A549 (cell line): ENCODE measurements at regions not wholly inside any gene's neighbourhood (a gene's known extent, or its start where the extent isn't known, plus 50 kb on each side); places are given as distances from the start of the nearest gene placed in this dataset.

Experiments
- CBX2 ChIP-seq: fragments of 200-600 bp; sonication (generic); IDR thresholded peaks from 2 replicates; pipeline ENCODE4 v1.6.1; 2016; ENCODE audit warnings: low read depth, mild to moderate bottlenecking, borderline replicate concordance
- CEBPB ChIP-seq, 2 experiments: fragments of >200 bp in 1 of 2; sonication (Bioruptor Twin) in 1 of 2; formaldehyde crosslinking in 1 of 2; IDR thresholded peaks; 2 replicates each; pipeline ENCODE4 v1.6.1; 2012 to 2016
- EP300 ChIP-seq, 2 experiments: fragments of >200 bp; sonication (Bioruptor Twin); formaldehyde crosslinking; IDR thresholded peaks; 2 replicates in 1 of 2; 3 replicates in 1 of 2; pipeline ENCODE4 v1.6.1; 2016 to 2017
- FOSL2 ChIP-seq, 2 experiments: fragments of 450-650 bp in 1 of 2; fragments of >200 bp in 1 of 2; sonication (Bioruptor Twin) in 1 of 2; formaldehyde crosslinking; IDR thresholded peaks; 2 replicates each; pipeline versions ENCODE4 v1.5.0 to v1.6.1; 2016 to 2020; ENCODE audit warnings: mild to moderate bottlenecking in 1 of 2, moderate library complexity in 1 of 2
- FOXS1 ChIP-seq: fragments of 250-450 bp; sonication (Bioruptor Pico); IDR thresholded peaks from 2 replicates; pipeline ENCODE4 v1.5.0; 2020; ENCODE audit warnings: mild to moderate bottlenecking, moderate library complexity
- JUN ChIP-seq, 2 experiments: fragments of >200 bp; sonication (Bioruptor Twin); formaldehyde crosslinking; IDR thresholded peaks; 2 replicates in 1 of 2; 3 replicates in 1 of 2; pipeline ENCODE4 v1.6.1; 2016 to 2017
- KDM1A ChIP-seq: fragments of 200-600 bp; sonication (generic); IDR thresholded peaks from 2 replicates; pipeline ENCODE4 v1.6.1; 2016; ENCODE audit warnings: low read depth, mild to moderate bottlenecking
- KDM5A ChIP-seq: fragments of 200-600 bp; sonication (generic); IDR thresholded peaks from 2 replicates; pipeline ENCODE4 v1.6.1; 2016; ENCODE audit warnings: antibody characterized with exemption, mild to moderate bottlenecking
- POLR2A ChIP-seq: IDR thresholded peaks from 2 replicates; pipeline ENCODE4 v1.6.1; 2012; ENCODE audit warnings: mild to moderate bottlenecking, low read length
- SMC3 ChIP-seq: fragments of >200 bp; sonication (Bioruptor Twin); formaldehyde crosslinking; IDR thresholded peaks from 3 replicates; pipeline ENCODE4 v1.6.1; 2018; ENCODE audit warnings: inconsistent platforms
- USF2 ChIP-seq: fragments of 450-650 bp; IDR thresholded peaks from 2 replicates; pipeline ENCODE4 v1.6.1; 2014; ENCODE audit warnings: antibody characterized with exemption
- TF ChIP-seq, protein P1 (sequence below): fragments of >200 bp; sonication (Bioruptor Twin); formaldehyde crosslinking; IDR thresholded peaks from 3 replicates; pipeline ENCODE4 v1.5.1; 2016
- TF ChIP-seq, protein P2 (sequence below): fragments of >200 bp; sonication (Bioruptor Twin); formaldehyde crosslinking; IDR thresholded peaks from 3 replicates; pipeline ENCODE4 v1.6.1; 2016

DNA sequence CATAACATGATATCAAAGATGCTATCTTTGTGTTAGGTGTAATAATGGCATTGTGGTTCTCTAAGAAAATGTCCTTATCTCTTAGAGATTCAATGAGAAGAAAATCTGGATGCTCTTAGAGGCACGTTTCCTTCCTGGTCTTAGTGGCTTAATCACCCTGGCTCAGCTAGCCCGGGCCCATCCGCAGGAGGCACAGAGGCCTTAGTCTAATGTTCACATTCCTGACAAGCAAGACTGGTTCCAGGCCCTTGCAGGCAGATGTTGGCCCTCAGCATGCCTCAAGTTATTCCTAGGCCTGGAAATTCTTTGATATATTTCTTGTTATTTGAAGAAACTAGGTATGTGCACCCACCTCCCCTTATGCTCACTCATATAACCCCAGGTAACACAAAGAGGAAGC is 357.6 kb downstream of the SFMBT2 start:
- TF ChIP-seq FOSL2 (IDR thresholded peaks at IDR 0.05) = no peak
- no peak for TF ChIP-seq FOSL2 (CRISPR knock-in tag; IDR thresholded peaks at IDR 0.05)
- no peak for TF ChIP-seq POLR2A
- TF ChIP-seq, protein P1, sequence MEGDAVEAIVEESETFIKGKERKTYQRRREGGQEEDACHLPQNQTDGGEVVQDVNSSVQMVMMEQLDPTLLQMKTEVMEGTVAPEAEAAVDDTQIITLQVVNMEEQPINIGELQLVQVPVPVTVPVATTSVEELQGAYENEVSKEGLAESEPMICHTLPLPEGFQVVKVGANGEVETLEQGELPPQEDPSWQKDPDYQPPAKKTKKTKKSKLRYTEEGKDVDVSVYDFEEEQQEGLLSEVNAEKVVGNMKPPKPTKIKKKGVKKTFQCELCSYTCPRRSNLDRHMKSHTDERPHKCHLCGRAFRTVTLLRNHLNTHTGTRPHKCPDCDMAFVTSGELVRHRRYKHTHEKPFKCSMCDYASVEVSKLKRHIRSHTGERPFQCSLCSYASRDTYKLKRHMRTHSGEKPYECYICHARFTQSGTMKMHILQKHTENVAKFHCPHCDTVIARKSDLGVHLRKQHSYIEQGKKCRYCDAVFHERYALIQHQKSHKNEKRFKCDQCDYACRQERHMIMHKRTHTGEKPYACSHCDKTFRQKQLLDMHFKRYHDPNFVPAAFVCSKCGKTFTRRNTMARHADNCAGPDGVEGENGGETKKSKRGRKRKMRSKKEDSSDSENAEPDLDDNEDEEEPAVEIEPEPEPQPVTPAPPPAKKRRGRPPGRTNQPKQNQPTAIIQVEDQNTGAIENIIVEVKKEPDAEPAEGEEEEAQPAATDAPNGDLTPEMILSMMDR = no peak
- no peak for TF ChIP-seq USF2
- TF ChIP-seq KDM1A = no peak
- no peak for TF ChIP-seq CEBPB (IDR thresholded peaks at IDR 0.05)
- no peak for TF ChIP-seq EP300 (IDR thresholded peaks at IDR 0.05)
- no peak for TF ChIP-seq FOXS1
- TF ChIP-seq SMC3 = no peak
- no peak for TF ChIP-seq JUN (IDR thresholded peaks at IDR 0.05)
- no peak for TF ChIP-seq KDM5A
- TF ChIP-seq, protein P2, sequence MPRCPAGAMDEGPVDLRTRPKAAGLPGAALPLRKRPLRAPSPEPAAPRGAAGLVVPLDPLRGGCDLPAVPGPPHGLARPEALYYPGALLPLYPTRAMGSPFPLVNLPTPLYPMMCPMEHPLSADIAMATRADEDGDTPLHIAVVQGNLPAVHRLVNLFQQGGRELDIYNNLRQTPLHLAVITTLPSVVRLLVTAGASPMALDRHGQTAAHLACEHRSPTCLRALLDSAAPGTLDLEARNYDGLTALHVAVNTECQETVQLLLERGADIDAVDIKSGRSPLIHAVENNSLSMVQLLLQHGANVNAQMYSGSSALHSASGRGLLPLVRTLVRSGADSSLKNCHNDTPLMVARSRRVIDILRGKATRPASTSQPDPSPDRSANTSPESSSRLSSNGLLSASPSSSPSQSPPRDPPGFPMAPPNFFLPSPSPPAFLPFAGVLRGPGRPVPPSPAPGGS = no peak
- TF ChIP-seq CBX2 = no peak
